HG03575 (cell line): ENCODE measurements at regions not wholly inside any gene's neighbourhood (a gene's known extent, or its start where the extent isn't known, plus 50 kb on each side); places are given as distances from the start of the nearest gene placed in this dataset.

ENCODE experiments used
- ATAC-seq: cut with Tn5 transposase; IDR thresholded peaks from one replicate; pipeline ENCODE4 v1.9.1; 2021; ENCODE audit not compliant: unreplicated experiment, insufficient number of reproducible peaks, low FRiP score; ENCODE audit errors: extremely low read depth

GRCh38 chr11:112392904-112393303, 132.2 kb upstream of the PLET1 start:
- no peak for ATAC-seq

GRCh38 chr11:112394304-112394703, 133.6 kb upstream of the PLET1 start:
- ATAC-seq, result no peak

DNA sequence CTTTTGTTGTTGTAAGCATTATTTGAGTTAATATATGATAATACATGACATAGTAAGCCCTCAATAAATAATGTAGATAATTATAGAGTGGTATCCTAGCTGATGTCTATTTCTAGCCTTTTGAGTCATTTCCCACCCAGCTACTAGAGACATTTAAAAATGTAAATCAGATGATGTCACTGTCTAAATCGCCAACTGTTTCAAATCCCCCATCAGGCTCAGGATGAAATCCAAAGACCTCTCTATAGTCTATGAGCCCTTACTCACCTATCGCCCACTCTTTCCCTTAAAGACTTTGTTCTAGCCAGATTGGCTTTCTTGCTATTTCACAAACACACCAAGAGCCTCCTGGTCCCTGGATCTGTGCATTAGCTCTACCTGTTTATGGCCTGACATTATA, 135.4 kb upstream of the PLET1 start:
- no peak for ATAC-seq

- ATAC-seq, result no peak
Measured at GRCh38 chr11:112398798-112399478, 138.3 kb upstream of the PLET1 start.

DNA sequence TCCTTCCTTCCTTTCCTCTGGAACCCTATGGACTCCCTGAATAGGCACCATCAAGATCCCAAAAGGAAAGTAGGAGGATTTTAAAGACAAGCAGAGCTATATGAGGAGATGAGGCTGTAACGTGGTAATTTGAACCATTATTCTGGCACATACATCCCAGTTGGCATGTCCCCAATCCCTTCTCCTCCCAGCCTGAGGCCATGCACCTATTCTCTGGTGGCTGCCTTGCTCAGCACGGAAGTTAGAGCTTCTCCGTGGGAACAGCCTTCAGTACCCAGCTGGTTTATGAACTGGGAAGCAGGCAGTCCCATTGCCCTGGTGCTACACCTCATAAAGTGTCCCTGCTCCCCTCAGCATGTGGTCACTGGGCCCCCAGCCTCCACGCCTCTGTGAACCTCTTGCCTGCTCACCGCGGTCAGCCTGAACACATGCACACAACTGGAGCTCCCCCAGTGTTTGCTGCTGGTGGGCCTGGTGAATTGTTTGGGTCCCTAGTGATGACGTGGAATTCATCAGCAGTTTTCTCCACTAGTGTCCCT, 139.9 kb upstream of the PLET1 start:
- ATAC-seq, result no peak

DNA sequence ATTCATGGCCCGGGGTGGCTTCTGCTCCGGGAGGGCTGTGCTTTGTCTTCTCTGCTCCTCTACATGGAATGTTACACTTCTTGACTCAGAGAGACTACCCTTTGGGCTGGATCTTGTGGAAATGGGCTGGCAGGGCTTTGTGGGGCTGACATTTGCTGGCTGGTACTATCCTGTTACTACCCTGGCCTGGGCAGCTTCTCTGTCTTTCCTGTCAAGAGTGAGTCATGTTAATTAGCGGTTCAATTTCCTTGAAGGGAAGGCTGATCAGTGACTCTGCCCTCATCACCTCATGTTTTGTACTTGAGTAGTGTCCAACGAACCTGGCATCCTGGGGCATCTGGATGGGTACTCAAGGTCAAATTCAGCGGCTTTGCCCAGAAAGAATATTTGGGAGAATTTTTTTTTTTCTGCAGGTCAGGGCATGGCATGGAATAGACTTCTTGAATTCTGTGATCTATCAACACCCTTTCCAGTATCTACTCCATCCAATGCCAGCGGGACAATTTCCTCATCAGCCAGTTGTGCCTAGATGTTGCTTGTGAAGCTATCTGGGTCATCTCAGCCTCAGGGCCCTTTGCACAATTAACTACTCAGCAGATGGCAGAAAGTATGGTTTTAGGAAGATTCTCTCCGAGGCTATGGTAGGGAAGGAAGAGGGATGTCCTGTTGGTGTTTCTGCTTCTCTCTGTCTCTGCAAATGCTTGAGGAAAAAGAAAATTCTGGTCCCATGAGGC, 140.5 kb upstream of the PLET1 start:
- ATAC-seq, result no peak

DNA sequence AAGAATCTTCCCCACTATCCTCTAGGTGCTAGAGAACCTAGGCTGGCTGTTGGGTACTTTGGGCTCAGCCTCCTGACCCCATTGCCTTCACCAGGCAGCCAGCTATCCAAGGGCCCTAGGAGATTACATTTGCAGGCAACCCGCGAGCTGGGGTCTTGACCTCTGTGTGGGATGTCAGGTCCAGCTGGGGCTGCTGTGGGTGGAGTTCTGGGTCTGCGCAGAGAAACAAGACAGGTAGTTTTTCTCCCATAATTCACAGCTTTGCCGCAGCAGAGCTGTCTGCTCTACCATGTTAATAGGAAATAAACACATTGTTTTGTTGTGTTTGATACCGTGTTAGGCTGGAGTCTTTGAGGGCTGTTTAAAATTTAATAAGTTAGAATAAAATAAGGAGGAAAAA, 142.8 kb upstream of the PLET1 start:
- ATAC-seq, result no peak

- ATAC-seq, result no peak
Measured at GRCh38 chr11:112404112-112404511, 143.5 kb upstream of the PLET1 start.

GRCh38 chr11:112408517-112408916, 147.9 kb upstream of the PLET1 start:
- no peak for ATAC-seq

DNA sequence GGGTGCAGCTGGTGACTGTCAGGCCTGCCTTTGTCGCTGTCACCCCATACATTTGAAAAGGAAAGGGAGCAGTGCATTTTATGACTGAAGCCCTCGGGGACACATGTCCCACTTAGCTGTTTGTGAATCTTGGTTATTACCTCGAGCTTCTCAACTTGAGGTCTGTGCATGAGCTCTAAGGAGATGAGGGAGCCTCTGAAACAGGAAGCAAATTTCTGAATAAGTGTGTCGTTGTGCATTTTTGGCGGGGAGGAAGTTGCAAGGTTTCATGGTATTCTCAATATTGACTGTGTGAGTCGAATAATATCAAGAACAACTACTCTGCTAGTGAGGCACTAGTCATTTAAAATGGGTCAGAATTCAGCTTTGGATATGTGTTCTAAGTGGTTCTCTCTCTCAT, 149.7 kb upstream of the PLET1 start:
- no peak for ATAC-seq

DNA sequence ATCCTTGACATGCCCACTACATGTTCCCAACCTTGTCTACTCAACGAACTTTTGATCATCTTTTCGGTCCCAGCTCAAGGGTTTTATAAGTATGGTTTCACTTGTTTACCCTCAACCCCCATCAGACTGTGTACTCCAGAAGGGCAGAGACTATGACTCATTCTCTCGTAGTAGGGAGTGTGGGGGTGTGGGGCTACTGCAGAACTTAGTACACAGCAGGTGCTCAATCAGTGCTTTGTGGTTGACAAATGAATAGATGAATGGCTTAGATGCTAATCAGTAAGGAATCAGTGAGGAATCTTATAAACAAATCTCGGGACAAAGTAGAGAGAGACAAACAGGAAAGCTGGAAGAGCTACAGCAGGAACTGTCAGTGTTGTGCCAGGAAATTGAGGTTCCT, 151.7 kb upstream of the PLET1 start:
- no peak for ATAC-seq

DNA sequence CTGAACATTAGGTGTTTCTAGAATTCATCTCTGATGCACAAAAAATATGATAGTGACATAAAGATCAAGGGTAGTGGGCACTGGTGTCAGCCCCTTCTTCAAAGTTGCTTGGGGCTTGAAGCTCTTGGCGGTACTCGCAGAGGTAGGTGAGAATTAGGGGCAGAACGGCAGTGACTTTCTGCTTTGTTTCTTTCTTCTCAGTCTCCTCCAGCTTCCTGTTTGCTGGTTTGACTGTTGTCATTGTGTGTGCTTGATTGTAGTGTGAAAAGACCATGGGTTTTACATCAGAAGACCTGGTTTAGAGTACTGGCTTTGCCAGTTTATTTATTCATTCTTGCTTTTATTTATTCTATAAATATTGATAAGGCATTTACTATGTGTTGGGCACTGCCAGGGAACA, 156.7 kb upstream of the PLET1 start:
- ATAC-seq, result no peak

DNA sequence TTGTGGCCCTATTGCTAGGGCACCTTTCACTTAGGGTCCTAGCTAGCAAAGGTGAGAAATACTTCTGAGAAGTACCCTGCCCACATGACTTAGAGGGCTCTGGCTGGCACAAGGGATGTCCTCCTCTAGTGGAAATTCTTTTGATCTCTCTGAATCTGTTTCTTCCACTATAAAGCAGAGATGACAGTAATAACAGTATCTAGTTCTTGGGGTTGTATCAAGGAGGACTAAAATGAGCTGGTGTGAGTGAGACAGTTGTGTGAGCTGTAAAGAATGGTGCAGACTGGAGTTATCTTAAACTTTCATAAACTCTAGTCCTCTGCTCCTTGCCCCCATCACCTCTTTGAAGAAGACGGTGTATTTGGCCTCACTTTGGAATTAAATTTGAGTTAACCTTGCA, 157.8 kb upstream of the PLET1 start:
- ATAC-seq, result no peak

- no peak for ATAC-seq
Measured at GRCh38 chr11:112421879-112422278, 161.2 kb upstream of the PLET1 start.

DNA sequence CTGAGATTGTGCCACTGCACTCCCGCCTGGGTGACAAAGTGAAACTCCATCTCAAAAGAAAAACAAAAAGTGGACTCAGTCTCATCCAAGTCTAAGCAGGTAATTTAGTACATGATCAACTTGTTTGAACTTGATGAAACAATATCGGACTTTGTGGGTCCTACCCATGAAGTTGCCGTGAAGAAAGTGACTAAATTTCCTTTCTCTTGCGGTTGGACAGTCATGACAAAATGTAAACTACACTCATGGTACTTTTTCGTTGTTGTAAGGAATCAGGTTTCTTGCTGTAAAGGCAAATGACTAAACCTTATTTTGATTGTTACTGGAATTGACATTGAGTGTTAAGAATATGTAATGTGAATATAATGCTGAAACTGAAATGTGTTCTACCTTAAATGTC, 164.5 kb upstream of the PLET1 start:
- no peak for ATAC-seq

- no peak for ATAC-seq
Measured at GRCh38 chr11:112437096-112437495, 176.4 kb upstream of the PLET1 start.

GRCh38 chr11:112439614-112440013, 179.0 kb upstream of the PLET1 start:
- no peak for ATAC-seq

- ATAC-seq, result no peak
Measured at GRCh38 chr11:112440518-112440917, 179.9 kb upstream of the PLET1 start.

- no peak for ATAC-seq
Measured at GRCh38 chr11:112448168-112448567, 187.5 kb upstream of the PLET1 start.

GRCh38 chr11:112448806-112449205, 188.1 kb upstream of the PLET1 start:
- no peak for ATAC-seq
